ENCODE measurements at regions not wholly inside any gene's neighbourhood (a gene's known extent, or its start where the extent isn't known, plus 50 kb on each side); places are given as distances from the start of the nearest gene placed in this dataset.

DNA sequence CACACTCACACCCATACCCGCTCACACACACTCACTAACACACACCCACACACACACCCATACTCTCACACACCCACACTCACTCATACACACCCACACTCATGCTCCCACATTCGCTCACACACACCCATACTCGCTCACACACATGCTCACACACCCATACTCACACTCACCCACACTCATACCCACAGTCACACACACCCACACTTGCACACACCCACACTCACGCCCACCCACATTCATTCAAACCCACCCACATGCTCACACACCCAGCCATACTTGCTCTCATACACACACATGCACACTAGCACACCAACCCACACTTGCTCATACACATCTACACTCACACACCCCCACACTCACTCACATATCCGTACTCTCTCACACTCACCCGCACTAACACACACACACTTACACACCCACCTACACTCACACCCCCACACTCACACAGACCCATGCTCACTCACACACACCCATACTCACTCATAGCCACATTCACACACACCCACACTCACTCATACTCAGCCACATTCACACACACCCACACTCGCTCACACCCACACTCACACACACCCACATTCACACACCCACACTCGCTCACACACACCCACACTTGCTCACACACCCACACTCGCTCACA, 322.4 kb upstream of the N4BP1 start:
- no peak for DNase-seq

DNA sequence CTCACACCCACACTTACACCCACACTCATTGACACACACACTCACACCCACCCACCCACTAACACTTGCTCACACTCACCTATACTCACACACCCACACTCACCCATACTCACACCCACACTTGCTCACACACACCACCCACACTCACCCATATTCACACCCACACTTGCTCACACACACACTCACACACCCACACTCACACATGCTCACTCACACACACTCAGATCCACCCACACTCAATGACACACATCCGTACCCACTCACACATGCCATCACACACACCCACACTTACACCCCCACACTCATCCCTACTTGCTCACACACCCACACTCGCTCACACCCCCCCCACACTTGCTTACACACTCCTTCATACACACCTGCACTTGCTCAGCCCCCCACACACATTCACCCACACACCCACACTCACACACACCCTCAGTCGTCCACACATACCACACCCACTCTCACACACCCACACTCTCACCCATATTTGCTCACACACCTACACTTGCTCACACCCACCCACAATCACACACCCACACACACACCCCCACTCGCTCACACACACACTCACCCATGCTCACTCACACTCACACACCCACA, 321.1 kb upstream of the N4BP1 start:
- DNase-seq, result no peak

DNA sequence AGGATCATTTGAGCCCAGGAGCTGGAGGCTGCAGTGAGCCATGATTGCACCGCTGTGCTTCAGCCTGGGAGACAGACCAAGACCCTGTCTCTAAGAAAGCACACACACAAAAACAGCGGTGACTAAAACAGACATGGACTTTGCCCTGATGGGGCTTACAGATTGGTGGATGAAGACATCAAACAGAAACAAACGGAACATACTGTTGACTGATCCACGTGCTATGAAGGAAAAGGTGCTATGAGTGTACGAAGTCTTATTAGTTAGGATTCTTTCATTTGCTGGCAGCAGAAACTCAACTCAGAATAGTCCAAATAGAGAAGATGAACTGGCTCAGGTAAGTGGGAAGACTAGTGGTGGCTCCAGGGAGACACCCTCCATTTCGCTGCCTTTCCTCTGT, 309.8 kb upstream of the N4BP1 start:
- DNase-seq, result no peak

DNA sequence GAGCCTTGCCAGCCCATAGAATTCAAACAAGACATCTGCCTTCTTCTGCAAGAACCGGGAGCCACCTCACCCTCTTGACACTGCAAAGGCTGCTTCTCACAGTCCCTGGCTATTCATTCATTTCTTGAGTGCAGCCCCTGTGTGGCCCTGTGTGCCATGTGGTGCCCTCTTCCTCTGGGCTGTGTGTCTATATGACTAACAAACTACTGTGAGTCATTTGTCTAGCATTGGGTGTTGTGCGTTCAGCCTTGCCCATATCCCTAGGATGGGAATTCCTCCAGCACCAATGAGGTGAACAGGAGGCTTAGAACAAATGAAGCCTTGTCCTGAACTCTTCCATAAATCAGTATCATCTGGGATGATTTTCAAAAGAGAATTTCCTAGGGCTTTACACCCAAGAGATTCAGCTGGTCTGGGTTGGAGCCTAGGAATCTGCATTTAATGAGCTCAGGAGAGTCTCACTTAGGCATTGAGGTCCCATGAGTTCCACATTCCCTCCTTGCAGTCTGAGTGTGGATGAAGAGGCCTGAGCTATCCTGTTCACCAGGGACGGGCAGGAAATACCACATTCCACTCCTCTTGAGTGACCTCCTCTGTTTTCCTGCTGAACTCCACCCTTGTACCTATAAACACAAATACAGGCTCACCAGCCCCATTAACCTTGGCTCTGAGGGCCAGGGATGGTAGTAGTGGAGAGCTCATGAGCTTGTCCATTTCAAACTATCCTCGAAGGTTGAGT, 308.7 kb upstream of the N4BP1 start:
- no peak for DNase-seq

DNA sequence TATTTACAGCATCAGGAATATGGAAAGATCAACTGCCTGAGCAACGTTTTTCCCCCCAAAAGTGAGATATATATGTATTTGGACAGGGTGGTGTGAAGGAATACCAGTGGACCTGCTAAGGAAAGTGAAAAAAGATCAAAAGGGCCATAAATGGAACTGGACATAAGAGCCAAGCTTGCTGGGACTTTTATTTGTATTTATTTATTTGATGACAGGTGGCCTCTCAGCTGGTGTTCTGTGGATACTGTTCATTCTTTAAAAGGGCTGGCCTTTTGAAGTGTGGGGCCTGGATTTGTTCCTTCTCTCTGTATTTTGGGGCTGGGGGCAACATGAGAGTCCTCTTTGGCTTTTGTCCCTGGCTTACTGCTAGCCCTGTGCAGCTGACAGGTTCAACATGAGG, 306.6 kb upstream of the N4BP1 start:
- DNase-seq, result no peak

DNA sequence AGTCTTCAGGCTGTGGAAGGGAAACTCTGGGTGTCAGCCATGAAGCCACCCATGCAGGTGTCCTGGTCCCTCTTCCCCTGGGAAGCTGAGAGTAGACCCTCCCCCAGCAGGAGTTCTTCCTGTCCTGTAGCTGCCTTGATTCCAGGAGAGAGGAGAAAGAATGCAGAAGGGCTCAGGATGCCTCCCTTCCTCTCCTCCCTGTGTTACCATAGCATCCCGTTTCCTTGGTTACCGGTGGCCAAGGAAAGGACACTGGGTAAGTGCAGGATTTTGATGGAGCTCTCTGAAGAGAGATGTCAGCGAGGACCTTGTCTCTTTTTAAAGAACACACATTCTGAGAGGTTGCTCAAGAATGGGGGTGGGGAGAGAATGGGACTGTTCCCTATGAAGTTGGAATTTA, 304.1 kb upstream of the N4BP1 start:
- DNase-seq, result no peak

DNA sequence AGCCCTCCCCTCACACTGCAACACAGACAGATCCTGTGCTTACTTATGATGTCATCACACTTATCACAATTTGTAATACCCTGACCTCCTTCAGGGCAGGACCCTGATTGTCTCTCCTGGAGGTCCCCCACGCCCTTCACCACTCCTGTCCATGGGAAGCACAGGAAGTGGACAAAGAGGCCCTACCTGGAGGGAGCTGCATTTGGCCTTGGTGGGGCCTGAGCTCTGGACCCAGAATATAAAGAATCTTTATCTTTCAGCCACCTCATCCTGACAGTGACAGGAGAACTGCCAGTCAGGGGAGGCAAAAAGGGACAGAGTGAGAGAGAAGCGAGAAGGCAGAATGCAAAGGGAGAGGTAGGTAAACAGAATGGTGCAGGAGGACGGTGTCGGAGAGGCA, 303.4 kb upstream of the N4BP1 start:
- no peak for DNase-seq

DNA sequence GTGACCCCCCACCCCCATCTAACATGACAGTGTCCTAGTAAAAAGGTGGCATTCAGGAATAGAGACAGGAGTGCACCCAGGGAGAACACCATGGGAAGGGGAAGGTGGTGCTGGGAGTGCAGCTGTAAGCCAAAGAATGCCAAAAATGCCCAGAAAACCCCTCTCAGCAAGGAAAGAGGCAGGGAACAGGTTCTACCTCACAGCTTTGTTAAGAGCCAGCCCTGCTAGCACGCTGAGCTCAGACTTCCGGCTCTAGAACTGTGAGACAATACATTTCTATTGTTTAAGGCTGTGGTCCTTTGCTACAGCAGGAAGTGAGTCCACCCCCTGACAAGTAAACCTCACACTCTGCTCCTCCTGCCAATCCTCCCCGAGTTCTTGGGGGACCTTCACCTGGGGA, 302.4 kb upstream of the N4BP1 start:
- DNase-seq, result no peak

DNA sequence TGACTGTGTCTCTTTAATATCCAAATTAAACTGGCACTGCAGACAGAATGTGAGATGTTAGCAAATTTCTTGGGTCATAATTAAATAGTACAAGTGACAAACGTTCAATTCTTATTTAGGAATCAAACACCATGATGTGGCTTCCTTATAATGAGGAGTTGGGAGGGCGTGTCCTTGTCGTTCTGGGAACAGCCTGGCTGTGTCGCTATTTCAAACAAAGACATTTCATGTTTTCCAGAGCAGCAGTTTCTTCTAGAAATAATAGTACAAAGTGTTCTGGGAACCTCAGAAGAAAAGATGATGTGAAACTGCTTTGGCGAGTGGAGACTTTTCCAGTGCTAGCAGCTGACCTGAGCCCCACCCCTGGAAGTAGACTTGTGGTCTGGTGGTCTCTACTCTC, 301.7 kb upstream of the N4BP1 start:
- DNase-seq, result peak; percentile 7

DNA sequence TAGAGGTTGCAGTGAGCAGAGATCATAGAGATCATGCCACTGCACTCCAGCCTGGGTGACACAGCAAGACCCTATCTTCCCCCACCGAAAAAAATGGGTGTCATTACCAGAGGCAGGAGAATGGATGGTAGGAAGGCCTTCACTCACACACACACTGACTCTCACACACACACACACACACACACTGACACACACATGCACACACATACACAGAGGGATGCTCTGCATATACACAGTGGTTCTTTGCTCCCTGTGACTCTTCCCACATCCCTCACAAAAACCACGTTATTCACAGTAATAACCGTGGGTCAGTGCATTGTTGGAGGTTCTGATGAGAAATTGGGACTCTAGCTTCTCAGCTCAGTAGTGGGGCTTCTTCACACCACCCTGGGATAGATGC, 300.2 kb upstream of the N4BP1 start:
- no peak for DNase-seq

DNA sequence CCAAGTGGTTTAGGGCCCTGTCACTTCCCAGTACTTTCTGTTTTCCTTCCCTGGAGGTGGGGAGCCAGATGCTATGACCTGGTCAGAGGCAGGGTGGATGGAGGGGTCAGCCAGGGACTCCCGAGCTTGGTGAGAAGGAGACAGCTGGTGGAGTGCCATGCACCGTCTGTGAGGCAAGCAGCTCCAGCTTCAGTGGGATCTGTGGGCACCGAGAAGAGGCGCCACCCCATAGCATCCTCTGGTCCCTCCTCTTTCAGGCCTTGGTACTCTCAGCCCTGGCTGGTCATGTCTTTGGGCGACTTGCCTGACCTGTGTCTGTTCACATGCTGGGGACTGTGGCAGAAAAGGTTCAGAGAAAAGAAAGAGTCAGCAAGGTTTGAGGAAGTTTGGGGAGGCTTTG, 299.3 kb upstream of the N4BP1 start:
- no peak for DNase-seq

DNA sequence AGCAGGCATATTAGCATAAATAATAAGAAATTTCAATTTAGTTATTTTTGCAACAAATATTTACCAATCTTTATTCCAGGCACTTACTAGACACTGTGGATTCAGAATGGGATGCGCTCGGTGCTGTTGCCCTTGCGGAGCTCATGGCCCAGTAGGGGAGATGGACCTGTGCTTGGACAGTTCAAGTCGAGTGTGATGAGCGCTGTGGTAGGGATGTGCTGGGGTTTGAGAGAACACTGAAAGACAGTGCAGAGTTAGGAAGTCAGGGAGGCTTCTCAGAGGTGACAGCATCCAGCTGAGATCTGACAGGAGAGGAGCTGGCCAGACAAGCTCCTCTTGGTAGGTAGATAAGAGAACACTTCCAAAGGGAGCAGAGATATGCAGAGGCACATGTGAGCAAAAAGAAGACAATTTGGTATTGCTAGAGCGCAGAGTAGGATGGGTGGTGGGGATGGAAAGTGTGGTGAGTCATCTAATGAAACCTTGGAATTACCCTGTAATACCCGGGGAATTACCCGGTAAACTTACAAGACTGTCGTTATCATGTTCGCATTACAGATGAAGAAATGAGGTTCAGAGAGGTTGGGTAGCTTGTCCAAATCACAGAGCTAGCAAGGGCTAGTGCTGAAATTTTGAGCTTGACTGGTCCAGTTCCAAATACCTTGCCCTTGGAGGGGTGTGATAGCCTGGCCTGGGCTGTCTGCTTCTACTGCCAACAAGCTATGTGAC, 298.1 kb upstream of the N4BP1 start:
- DNase-seq, result no peak

DNA sequence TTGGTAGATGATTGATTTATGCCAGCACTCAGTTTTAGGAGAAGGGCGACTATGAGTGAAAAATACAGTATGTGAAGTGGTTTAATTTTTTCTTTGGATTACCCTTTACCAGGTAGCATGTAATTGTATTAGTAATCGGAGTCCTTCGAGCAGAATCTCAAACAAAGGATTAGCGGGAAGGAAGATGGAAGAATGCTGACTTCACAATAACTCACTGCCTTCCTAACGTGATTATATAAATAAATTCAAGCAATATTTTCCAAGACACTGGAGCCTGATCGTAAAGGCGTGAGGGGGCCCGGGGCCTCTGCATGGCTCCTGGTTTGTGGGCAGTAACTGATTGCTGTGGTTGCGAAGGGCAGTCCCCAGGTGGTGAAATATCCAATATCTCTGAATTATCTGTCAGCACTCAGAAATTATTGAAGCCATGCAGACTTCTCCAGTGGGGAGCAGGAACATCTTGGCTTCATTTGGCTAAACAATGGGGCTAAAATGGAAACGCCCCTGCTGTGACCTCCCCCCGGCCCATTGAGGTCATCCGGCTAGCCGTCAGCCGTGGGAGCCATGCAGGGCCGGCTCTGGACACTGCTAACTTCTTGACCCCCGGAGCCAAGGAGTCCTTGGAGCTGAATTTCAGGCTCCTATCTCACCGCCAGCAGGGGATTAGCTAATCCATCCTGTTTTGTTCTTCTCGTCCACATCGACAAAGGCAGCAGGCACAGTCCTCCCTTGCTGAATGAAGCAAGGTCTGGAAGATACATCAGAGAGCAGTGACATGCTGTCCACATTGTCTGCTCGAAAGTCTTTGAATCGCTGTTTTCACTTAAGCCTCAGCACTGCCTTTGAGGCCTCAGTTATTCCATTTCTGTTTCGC, 295.9 kb upstream of the N4BP1 start:
- no peak for DNase-seq

DNA sequence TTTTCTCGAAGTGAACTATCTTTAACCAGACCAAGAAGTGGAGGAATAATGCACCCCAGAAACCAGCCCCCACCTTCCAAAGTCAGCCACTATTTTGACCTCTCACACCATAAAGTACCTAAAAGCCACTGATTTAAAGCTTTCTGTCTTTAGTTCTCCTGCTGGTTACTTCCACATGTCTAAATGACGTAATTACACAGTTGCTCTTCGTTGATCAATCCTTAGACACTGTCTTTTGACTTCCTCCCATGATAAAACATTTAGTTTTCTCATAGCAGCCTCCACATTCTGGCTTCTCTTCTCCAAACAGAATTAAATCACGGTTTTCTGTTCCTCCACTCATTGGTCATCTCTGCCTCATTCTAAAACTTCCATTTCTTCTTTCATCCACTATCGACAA, 294.4 kb upstream of the N4BP1 start:
- no peak for DNase-seq

DNA sequence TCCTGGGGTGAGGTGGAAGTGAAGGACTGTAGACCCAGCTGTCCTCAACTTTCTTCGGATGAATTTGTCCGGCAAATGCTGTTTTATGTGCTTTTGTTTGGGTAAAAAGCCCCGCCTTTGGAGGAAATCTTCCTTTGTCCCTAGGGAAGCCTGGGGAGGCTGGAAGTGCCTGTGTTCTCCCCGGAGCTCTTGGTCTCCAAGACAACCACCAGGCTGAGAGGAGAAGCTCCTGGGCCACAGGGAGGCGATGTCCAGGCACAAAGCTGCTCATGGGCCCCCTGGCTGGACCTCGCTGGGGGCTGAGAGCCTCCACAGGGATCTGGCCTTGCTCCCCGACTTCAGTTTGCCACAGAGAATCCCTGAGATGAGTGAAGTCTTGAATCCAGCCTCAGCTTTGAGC, 293.1 kb upstream of the N4BP1 start:
- DNase-seq, result peak; percentile 22

DNA sequence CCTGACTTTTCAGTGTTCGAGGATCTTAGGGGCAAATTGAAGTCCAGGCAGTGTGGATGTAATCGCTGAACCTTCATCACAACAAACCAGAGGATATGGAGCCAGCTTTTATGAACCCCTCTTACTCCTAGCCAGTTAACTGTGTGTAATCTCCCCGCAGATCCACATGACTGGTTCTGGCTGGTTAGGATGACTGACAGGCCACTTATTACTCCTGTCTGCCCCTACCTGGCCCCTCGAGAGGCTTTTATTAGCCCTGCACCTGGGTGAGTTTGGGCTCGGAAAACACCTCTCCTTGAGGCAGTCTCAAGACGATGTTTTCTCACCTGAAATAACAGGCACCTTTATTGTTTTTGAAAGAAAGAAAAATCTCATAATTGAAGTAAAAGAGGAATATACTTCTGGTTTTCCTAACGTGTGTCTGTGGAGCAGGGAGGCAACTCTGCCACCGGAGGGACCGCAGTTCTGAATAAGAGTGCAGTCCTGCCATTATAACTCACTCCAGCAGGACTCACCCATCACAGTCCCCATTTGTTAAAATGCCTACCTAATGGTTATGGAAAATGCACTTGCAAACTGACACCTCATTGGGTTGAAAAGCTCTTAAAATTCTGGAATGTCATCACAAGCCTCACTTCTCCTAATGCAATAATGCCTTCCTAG, 291.9 kb upstream of the N4BP1 start:
- DNase-seq, result peak; percentile 19

DNA sequence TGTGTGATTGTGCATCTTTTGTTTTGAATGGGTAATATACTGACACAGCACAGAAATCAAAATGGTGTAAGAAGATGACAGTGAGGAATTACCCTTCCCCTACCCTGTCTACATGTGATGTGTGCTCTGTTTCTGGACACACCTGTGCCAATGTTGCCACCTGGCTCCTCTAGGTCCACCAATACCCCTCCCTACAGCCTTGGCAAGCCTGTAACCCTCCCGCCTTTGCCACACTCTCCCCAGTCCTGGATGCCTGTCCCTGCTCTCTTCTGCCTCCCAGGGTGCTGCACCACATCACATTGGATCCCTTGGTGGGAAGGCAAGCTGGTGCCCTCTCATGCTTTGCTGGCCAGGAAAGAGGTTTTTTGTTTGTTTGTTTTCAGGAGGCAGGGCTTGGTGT, 289.5 kb upstream of the N4BP1 start:
- no peak for DNase-seq

DNA sequence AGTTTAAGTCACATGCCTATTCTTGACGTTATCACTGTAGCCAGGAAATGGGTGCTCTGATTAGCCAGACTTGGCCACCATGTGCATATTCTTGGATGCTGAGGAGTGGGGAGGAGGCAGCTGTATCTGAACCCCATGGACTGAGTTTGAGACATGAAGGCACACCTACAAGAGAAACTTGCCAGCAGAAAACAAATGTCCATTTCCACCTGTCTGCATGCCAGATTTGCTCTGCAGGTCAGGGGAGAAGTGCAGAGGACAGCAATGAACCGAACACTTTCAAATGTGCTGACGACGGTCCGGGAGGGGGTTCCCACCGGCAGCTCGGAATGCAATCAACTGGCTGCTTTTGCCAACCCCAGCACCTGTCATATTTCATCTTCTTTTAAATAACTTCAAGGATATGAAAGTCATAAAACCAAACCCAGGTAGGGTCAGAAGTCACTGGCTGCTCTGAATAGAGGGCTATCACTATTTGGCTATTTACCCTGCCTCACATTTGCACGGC, 287.8 kb upstream of the N4BP1 start:
- no peak for DNase-seq

DNA sequence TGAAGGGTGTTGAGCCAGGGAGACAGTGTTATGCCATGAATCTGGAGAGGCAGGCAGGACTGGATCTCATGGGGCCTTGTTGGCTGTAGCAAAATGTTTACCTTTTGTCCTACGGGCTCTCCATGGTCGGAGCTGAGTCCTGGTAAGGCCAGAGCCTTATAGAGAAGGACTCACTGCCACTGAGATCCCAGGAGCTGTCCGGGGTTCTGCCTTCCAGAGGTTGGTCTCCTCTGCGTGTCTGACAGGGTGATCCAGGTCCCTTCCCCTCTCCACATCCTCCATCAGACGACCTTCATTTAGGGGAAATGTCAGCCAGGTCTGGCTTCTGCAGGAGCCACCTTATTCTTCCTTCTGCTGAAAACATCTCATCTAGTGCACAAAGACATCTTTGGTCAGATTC, 285.2 kb upstream of the N4BP1 start:
- DNase-seq, result no peak

DNA sequence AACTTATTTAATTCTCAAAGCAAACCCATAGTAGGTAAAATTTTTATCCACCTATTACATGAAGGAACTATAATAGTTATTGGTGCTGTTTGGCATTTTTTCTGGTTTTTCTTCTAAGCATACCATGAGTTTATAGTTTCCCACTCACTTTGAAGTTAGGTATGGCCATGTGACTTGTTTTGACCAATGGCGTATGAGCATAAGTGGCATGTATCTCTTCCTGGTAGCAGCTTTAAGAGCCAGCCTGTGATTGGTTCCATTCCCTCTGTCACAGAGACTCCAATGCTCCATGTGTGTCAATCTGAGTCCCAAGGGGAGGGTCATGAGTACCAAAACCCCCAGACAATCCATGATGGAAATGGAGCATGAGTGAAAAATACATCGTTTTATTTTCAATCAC, 282.9 kb upstream of the N4BP1 start:
- DNase-seq, result peak; percentile 77

DNA sequence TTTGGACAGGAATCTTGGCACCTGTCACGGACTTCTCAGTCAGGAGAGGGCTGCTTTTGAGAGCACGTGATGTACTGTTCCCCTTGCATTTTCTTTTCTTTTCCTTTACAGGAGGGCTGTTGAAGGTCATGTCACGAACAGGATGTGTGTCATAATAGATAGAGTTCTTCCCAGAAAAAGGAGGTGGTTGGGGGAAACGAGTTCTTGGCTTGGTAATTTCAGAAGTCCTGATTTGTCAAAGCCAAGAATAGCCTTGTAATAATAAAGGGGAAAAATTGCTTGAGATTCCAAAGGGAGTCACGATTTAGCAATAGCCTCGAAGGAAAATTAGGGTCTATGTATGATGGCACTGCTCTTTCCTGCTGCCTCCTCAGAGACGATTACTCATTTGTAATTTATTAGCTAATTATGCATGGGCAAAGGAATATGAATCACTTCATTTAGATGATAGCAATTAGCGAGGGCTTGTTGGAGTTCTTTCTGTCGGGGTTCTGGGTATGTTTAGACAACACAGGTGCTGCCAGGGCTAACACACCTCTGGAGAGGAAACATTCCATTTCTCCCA, 277.7 kb upstream of the N4BP1 start:
- DNase-seq, result no peak

DNA sequence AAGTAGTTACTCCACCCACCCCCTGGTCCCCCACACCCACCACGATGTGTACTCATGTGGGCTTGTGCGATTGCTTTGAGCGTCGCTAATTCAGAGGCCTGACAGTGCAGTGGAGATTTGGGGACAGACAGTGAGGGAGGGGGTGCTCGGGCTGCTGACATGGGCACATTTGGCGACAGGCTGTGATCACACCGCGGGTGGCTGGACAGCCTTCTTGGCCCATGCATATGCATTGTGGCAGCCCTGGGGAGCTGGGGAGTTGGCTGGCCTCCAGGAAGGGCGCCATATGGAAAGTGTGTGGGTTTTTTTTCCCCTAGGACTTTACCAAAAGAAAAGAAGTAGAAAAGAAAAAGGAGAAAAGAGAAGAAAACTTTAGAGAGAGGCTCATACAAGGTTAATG, 275.5 kb upstream of the N4BP1 start:
- no peak for DNase-seq

All from NCI-H1436 (cell line).